Natural killer cell treated with Interleukin-12 subunit alpha and Interleukin-12 subunit beta and Interleukin-15 and Interleukin-18, amount 100 ng/mL, for 72 hours (primary cell): ENCODE measurements at regions not wholly inside any gene's neighbourhood (a gene's known extent, or its start where the extent isn't known, plus 50 kb on each side); places are given as distances from the start of the nearest gene placed in this dataset.

ENCODE experiments used
- ATAC-seq, 2 donors: fragments of 150-1000 bp; cut with Tn5 transposase in 1 of 2; sonication (Bioruptor Pico), chemical (Tn5 transposase) in 1 of 2; 2 replicates each; pipeline ENCODE4 v1.10.0; 2021
- DNase-seq: peaks from one replicate; pipeline ENCODE4 v3.0.0; 2022; ENCODE audit warnings: low spot score
- H3K27ac Mint-ChIP-seq, 2 donors: 1 replicate in 1 of 2; 2 replicates in 1 of 2; pipeline ENCODE4 v1.8.0; 2022; ENCODE audit warnings: mixed read lengths in 2 of 2, mild to moderate bottlenecking in 1 of 2, moderate library complexity in 1 of 2
- H3K27me3 Mint-ChIP-seq, 2 donors: 1 replicate in 1 of 2; 2 replicates in 1 of 2; pipeline ENCODE4 v1.8.0; 2022; ENCODE audit warnings: mixed read lengths in 2 of 2
- H3K36me3 Mint-ChIP-seq: one replicate; pipeline ENCODE4 v1.8.0; 2022; ENCODE audit warnings: mixed read lengths
- H3K4me1 Mint-ChIP-seq, 2 donors: 1 replicate in 1 of 2; 2 replicates in 1 of 2; pipeline ENCODE4 v1.8.0; 2022; ENCODE audit warnings: low read depth in 2 of 2, mixed read lengths in 2 of 2, mild to moderate bottlenecking in 1 of 2
- H3K4me3 Mint-ChIP-seq: one replicate; pipeline ENCODE4 v1.8.0; 2022; ENCODE audit warnings: mixed read lengths
- H3K9me3 Mint-ChIP-seq: 2 replicates; pipeline ENCODE4 v1.8.0; 2022; ENCODE audit warnings: mixed read lengths

DNA sequence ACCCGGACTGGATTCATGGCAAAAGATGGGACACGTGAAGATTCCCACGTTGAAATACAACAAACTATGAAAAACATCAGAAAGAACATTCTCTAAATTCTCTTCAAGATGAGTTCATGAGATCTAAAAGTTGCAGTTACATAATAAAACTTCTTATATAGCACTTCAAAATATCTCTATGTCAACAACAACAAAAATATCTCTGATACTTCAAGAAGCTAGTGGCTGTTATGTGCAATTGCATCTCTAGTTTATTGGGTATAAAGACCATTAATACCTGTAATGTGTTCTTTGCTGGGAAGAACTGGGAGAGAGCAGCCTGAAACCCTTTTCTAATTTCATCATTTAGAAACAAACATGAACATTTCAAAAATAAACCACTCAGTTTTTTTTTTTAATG, 69.2 kb upstream of the RGS6 start:
- no peaks in the 10 kb centered on the region for H3K36me3 Mint-ChIP-seq
- ATAC-seq (no peak), DNase-seq (no peak)
- H3K4me3 Mint-ChIP-seq: no peak overlapping the region
- no peak overlapping the region for H3K27ac Mint-ChIP-seq
- H3K27me3 Mint-ChIP-seq: peaks cover 29 to 38% of the 10 kb centered on the region in 2 donors
- no peaks in the 10 kb centered on the region for H3K4me1 Mint-ChIP-seq
- H3K9me3 Mint-ChIP-seq: peaks cover 2% of the 10 kb centered on the region

DNA sequence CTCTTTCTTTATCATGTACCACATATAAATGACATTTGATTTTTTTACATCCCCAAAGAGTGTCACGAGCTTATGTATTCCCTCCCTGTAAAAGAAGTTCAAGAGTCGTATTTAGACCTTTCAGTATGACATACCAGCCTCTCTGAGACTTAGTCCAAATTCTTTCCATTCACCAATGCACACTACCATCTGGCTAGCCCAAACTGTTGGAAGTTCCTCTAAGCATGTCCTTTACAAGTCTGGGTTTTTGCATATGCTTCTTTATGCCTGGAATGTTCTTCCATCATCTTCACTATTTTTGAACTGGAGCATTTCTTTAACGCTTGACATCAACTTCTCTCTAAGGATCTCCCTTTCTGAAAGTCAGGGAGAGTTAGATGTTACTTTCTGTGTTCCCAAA, 68.5 kb upstream of the RGS6 start:
- ATAC-seq (no peak), DNase-seq (no peak)
- no peak overlapping the region for H3K4me3 Mint-ChIP-seq
- peaks cover 25 to 31% of the 10 kb centered on the region in 2 donors for H3K27me3 Mint-ChIP-seq
- H3K27ac Mint-ChIP-seq: no peak overlapping the region
- peaks cover 1% of the 10 kb centered on the region for H3K9me3 Mint-ChIP-seq
- no peaks in the 10 kb centered on the region for H3K4me1 Mint-ChIP-seq
- H3K36me3 Mint-ChIP-seq: no peaks in the 10 kb centered on the region
